Hematopoietic multipotent progenitor cell (in vitro differentiated cells): ENCODE measurements at regions not wholly inside any gene's neighbourhood (a gene's known extent, or its start where the extent isn't known, plus 50 kb on each side); places are given as distances from the start of the nearest gene placed in this dataset.
"Not testable (repeated sequence)": the region's sequence is repeated elsewhere in the genome, so short reads cannot be mapped to it uniquely, and the experiment has no call there.

ENCODE experiments used
- DNase-seq, 3 donors: peaks; one replicate each; pipeline ENCODE4 v3.0.0-alpha.2; 2011 to 2015; ENCODE audit warnings: low read depth in 2 of 3, low spot score in 2 of 3

GRCh38 chr6:169861431-169862042, 110.1 kb downstream of the ERMARD start:
- DNase-seq, result no peak

GRCh38 chr6:169859978-169860703, 108.7 kb downstream of the ERMARD start:
- no peak for DNase-seq

GRCh38 chr6:169859401-169859977, 108.1 kb downstream of the ERMARD start:
- no peak for DNase-seq

GRCh38 chr6:169858935-169859351, 107.5 kb downstream of the ERMARD start:
- no peak for DNase-seq

GRCh38 chr6:169858293-169858934, 107.0 kb downstream of the ERMARD start:
- DNase-seq, result no peak

GRCh38 chr6:169857343-169858292, 106.2 kb downstream of the ERMARD start:
- DNase-seq, result no peak

GRCh38 chr6:169856442-169857342, 105.3 kb downstream of the ERMARD start:
- not testable (repeated sequence) for DNase-seq

- DNase-seq, result no peak
These were observed 103.4 kb downstream of the ERMARD start for GRCh38 chr6:169854813-169855212.

GRCh38 chr6:169854083-169854725, 102.8 kb downstream of the ERMARD start:
- DNase-seq, result no peak

- DNase-seq, result no peak
These were observed 102.0 kb downstream of the ERMARD start for GRCh38 chr6:169853196-169854082.

GRCh38 chr6:169852504-169853195, 101.2 kb downstream of the ERMARD start:
- DNase-seq, result no peak

- DNase-seq, result no peak
These were observed 100.5 kb downstream of the ERMARD start for GRCh38 chr6:169851641-169852503.

GRCh38 chr6:169850746-169851145, 99.3 kb downstream of the ERMARD start:
- no peak for DNase-seq

- no peak for DNase-seq
These were observed 98.7 kb downstream of the ERMARD start for GRCh38 chr6:169850154-169850553.

GRCh38 chr6:169849396-169849795, 98.0 kb downstream of the ERMARD start:
- DNase-seq, result no peak

- DNase-seq, result no peak
These were observed 97.5 kb downstream of the ERMARD start for GRCh38 chr6:169848946-169849345.
